PC-9 (cell line): ENCODE measurements at regions not wholly inside any gene's neighbourhood (a gene's known extent, or its start where the extent isn't known, plus 50 kb on each side); places are given as distances from the start of the nearest gene placed in this dataset.

Experiments
- EZH2 ChIP-seq: fragments of 200-600 bp; sonication (generic); IDR thresholded peaks from 2 replicates; pipeline ENCODE4 v1.8.0; 2017; ENCODE audit warnings: antibody characterized with exemption, low read depth
- TF ChIP-seq, protein P1 (sequence below): fragments of 200-600 bp; sonication (generic); conservative IDR thresholded peaks from 2 replicates; pipeline ENCODE4 v1.6.1; 2017; ENCODE audit warnings: mixed run types, antibody characterized with exemption, mild to moderate bottlenecking, moderate library complexity

DNA sequence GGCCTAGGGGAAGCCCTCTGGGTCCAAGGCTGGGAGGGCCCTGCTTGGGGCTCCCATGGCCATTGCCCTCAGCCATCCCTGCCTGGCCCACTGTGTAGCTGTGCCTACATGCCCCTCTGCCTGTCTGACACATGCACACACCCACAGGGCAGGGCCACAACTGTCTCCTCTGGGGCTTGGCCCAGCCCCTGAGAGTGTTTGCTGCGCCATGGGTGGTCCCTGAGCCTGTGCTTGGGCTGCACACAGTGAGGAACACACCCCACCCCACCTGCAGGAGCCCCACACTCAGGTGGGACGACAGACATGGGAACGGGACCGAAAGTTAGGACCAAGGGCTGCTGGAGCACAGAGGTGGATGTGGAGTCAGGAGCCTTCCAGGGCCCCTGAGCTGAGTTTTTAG lies 489.5 kb downstream of the TBC1D22A start:
- TF ChIP-seq EZH2, result no peak
- TF ChIP-seq, protein P1, sequence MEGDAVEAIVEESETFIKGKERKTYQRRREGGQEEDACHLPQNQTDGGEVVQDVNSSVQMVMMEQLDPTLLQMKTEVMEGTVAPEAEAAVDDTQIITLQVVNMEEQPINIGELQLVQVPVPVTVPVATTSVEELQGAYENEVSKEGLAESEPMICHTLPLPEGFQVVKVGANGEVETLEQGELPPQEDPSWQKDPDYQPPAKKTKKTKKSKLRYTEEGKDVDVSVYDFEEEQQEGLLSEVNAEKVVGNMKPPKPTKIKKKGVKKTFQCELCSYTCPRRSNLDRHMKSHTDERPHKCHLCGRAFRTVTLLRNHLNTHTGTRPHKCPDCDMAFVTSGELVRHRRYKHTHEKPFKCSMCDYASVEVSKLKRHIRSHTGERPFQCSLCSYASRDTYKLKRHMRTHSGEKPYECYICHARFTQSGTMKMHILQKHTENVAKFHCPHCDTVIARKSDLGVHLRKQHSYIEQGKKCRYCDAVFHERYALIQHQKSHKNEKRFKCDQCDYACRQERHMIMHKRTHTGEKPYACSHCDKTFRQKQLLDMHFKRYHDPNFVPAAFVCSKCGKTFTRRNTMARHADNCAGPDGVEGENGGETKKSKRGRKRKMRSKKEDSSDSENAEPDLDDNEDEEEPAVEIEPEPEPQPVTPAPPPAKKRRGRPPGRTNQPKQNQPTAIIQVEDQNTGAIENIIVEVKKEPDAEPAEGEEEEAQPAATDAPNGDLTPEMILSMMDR, result no peak
